ENCODE measurements at regions not wholly inside any gene's neighbourhood (a gene's known extent, or its start where the extent isn't known, plus 50 kb on each side); places are given as distances from the start of the nearest gene placed in this dataset.

- no peaks in the 10 kb centered on the region for H3K36me3 ChIP-seq
- H3K9me3 ChIP-seq, result no peaks in the 10 kb centered on the region
- intact Hi-C loops (cut with DNase I), result no loop called here
- no peak for DNase-seq
- no peak for TF ChIP-seq POLR2A (IDR thresholded peaks at IDR 0.05)
- 92 to 94% methylated on average over 22 of the region's 22 CpGs for WGBS, 2 donors
- no peak overlapping the region for H3K4me3 ChIP-seq
- H3K27ac ChIP-seq, result no peak overlapping the region
- no peaks in the 10 kb centered on the region for H3K4me1 ChIP-seq
- peaks cover 0 to 4% (median 0%) of the 10 kb centered on the region in 3 donors for H3K27me3 ChIP-seq
Measured at GRCh38 chr18:78774741-78775141, 204.9 kb upstream of the SALL3 start.

- H3K36me3 ChIP-seq, result no peaks in the 10 kb centered on the region
- H3K9me3 ChIP-seq, result no peaks in the 10 kb centered on the region
- DNase-seq, result peak; percentile 40
- WGBS, 2 donors, result 62 to 86% methylated on average over 5 of the region's 5 CpGs
- H3K27ac ChIP-seq, result no peak overlapping the region
- H3K27me3 ChIP-seq, result no peaks in the 10 kb centered on the region
- no peak overlapping the region for H3K4me3 ChIP-seq
- H3K4me1 ChIP-seq, result no peaks in the 10 kb centered on the region
- TF ChIP-seq POLR2A (IDR thresholded peaks at IDR 0.05), result no peak
- TF ChIP-seq, protein P1, sequence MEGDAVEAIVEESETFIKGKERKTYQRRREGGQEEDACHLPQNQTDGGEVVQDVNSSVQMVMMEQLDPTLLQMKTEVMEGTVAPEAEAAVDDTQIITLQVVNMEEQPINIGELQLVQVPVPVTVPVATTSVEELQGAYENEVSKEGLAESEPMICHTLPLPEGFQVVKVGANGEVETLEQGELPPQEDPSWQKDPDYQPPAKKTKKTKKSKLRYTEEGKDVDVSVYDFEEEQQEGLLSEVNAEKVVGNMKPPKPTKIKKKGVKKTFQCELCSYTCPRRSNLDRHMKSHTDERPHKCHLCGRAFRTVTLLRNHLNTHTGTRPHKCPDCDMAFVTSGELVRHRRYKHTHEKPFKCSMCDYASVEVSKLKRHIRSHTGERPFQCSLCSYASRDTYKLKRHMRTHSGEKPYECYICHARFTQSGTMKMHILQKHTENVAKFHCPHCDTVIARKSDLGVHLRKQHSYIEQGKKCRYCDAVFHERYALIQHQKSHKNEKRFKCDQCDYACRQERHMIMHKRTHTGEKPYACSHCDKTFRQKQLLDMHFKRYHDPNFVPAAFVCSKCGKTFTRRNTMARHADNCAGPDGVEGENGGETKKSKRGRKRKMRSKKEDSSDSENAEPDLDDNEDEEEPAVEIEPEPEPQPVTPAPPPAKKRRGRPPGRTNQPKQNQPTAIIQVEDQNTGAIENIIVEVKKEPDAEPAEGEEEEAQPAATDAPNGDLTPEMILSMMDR (IDR thresholded peaks at IDR 0.05), result no peak
- no peak for TF ChIP-seq EP300 (IDR thresholded peaks at IDR 0.05)
- TF ChIP-seq POLR2AphosphoS5 (IDR thresholded peaks at IDR 0.05), result no peak
- intact Hi-C loops (cut with DNase I), result no loop called here
Measured at GRCh38 chr18:78776151-78776550, 203.5 kb upstream of the SALL3 start.

- Histone ChIP-seq H3K27me3 (no peaks in the 10 kb centered on the region), H3K4me3 (no peak overlapping the region), H3K27ac (no peak overlapping the region), H3K4me1 (no peaks in the 10 kb centered on the region), H3K9me3 (no peaks in the 10 kb centered on the region), H3K36me3 (no peaks in the 10 kb centered on the region)
- DNase-seq, result no peak
- TF ChIP-seq EP300 (IDR thresholded peaks at IDR 0.05), result no peak
- TF ChIP-seq, protein P1 (IDR thresholded peaks at IDR 0.05), result no peak
- no peak for TF ChIP-seq POLR2A (IDR thresholded peaks at IDR 0.05)
- no peak for TF ChIP-seq POLR2AphosphoS5 (IDR thresholded peaks at IDR 0.05)
- 37 to 69% methylated on average over 17 of the region's 17 CpGs for WGBS, 2 donors
- intact Hi-C loops (cut with DNase I), result no loop called here
Measured at GRCh38 chr18:78776706-78777285, 202.8 kb upstream of the SALL3 start.

DNA sequence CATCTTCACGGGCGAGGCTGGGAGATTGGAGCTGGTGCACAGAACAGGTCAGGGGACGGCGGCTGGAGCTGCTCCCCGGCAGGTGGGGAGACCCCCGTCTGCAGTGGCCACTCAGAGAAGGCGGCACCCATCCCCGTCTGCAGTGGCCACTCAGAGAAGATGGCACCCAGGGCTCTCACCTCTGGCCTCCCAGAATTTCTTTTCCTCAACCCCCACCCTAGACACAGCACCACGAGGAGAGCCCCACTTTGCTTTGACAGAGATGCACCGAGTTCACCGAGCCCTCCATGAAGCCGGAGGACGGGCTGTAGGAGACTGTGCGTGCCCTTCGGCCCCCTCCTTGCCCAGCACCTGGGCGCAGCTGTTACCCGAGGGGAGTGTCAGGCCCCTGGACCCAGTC, 201.6 kb upstream of the SALL3 start:
- peak; percentile 56 for DNase-seq
- Histone ChIP-seq H3K27ac (no peak overlapping the region), H3K4me1 (no peaks in the 10 kb centered on the region), H3K36me3 (no peaks in the 10 kb centered on the region), H3K4me3 (no peak overlapping the region), H3K27me3 (no peaks in the 10 kb centered on the region), H3K9me3 (no peaks in the 10 kb centered on the region)
- intact Hi-C loops (cut with DNase I), result no loop called here
- no peak for TF ChIP-seq POLR2AphosphoS5 (IDR thresholded peaks at IDR 0.05)
- TF ChIP-seq POLR2A (IDR thresholded peaks at IDR 0.05), result no peak
- TF ChIP-seq, protein P1 (IDR thresholded peaks at IDR 0.05), result no peak
- TF ChIP-seq EP300 (IDR thresholded peaks at IDR 0.05), result no peak
- WGBS, 2 donors, result 89 to 91% methylated on average over 17 of the region's 17 CpGs

GRCh38 chr18:78778651-78779050, 201.0 kb upstream of the SALL3 start:
- WGBS, 2 donors, result 93 to 95% methylated on average over 15 of the region's 15 CpGs
- H3K27ac ChIP-seq, result no peak overlapping the region
- no peak overlapping the region for H3K4me3 ChIP-seq
- H3K4me1 ChIP-seq, result no peaks in the 10 kb centered on the region
- no peaks in the 10 kb centered on the region for H3K27me3 ChIP-seq
- no peaks in the 10 kb centered on the region for H3K36me3 ChIP-seq
- no peak for DNase-seq
- intact Hi-C loops (cut with DNase I), result no loop called here
- no peak for TF ChIP-seq POLR2AphosphoS5 (IDR thresholded peaks at IDR 0.05)
- TF ChIP-seq POLR2A (IDR thresholded peaks at IDR 0.05), result no peak
- TF ChIP-seq EP300 (IDR thresholded peaks at IDR 0.05), result no peak
- TF ChIP-seq, protein P1 (IDR thresholded peaks at IDR 0.05), result no peak
- H3K9me3 ChIP-seq, result no peaks in the 10 kb centered on the region

Measured in sigmoid colon (tissue), 6 donors.